Stimulated activated naive CD4-positive, alpha-beta T cell treated with Interleukin-2 at 50 U/mL for 16 hours (primary cell): ENCODE measurements at regions not wholly inside any gene's neighbourhood (a gene's known extent, or its start where the extent isn't known, plus 50 kb on each side); places are given as distances from the start of the nearest gene placed in this dataset.
"Not testable (repeated sequence)": the region's sequence is repeated elsewhere in the genome, so short reads cannot be mapped to it uniquely, and the experiment has no call there.

Source experiments
- DNase-seq: peaks from one replicate; lab custom pipeline; 2025; lab: John Stamatoyannopoulos, UW

GRCh38 chr14:71328183-71328582, 420.9 kb downstream of the PCNX1 start:
- DNase-seq, result no peak

DNA sequence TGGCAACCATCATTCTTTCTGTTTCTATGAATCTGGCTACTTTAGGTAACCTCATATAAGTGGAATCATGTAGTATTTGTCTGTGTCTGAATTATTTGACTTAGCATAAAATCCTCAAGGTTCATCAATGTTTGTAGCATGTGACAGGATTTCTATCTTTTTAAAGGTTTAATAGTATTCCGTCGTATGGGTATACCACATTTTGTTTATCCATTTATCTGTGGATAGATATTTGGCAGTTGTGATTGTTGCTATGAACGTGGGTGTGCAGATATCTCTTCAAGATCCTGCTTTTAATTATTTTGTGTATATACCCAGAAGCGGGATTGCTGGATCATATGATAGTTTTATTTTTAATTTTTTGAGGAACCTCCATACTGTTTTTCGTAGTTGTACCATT, 421.7 kb downstream of the PCNX1 start:
- no peak for DNase-seq

DNA sequence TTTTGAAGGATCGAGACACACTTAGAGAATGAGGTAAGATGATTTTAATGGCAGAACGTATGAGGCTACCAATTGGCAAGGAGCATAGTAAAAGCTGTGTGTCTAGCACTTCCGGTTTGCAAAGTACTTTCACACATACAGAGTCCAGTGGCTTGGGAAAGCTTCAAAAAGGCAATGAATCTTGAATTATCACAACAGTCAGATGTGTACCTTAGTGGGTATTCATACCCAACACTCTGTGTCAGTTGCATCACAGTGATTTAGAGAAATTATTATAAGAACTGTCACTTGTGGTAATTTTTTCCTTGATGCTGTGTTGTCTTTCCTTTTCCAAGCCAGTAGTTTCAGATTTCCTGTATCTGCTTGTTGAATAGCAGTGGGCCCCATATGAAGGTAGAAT, 424.1 kb downstream of the PCNX1 start:
- DNase-seq, result no peak

GRCh38 chr14:71332476-71332875, 425.2 kb downstream of the PCNX1 start:
- DNase-seq, result no peak

GRCh38 chr14:71333705-71334104, 426.4 kb downstream of the PCNX1 start:
- no peak for DNase-seq

DNA sequence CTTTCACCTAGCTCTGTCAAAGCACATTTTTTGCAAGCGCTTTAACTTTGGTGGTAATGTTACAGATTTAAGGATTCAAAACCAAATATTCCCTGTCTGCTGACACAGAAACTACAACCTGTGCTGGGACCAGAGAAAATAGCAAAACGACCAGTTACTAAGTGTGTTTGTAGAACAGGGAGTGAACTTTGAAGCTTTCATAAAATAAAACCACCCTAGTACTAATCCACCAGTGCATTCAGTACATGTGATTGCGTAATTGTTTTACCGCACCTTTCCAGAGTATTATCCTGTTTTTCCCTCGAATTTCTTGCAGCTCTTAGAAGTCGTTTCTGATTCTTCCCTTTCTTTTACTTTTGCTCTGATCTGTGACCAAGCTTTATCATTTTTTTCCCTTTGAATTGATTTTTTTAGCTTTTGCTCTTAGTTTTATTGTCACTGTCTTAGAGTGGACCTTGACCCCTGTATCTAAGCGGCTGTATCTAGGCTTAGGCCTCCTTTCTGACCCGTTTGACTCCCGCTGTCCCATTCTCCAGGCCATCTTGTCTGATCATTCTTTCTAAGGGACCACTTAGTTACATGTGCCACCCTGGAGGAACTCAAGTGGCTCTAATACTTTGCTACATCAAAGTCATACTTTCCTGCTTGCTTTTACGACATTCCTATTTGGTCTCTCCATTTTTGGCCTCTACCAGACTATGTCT, 429.4 kb downstream of the PCNX1 start:
- no peak for DNase-seq

- DNase-seq, result no peak
Measured at GRCh38 chr14:71338153-71338552, 430.9 kb downstream of the PCNX1 start.

GRCh38 chr14:71339650-71340415, 432.6 kb downstream of the PCNX1 start:
- no peak for DNase-seq

DNA sequence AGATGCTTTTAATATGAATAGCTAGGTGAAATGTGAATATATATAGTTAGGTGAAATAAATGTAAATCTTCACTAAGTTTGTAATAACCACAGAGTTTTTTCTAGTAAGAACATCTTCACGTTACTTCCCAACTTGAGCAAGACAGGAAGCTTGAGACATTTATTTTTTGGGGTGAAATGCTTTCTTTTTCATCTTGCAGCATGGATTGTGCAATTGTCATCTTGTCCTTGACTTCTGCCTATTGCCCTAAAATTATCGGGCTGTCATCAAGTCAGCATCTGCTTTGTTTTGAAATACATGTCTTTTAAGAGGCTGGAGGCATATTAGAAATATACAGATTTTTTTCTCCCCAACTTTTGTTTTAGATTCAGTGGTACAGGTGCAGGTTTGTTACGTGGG, 433.9 kb downstream of the PCNX1 start:
- DNase-seq, result no peak

GRCh38 chr14:71343724-71344123, 436.5 kb downstream of the PCNX1 start:
- no peak for DNase-seq

DNA sequence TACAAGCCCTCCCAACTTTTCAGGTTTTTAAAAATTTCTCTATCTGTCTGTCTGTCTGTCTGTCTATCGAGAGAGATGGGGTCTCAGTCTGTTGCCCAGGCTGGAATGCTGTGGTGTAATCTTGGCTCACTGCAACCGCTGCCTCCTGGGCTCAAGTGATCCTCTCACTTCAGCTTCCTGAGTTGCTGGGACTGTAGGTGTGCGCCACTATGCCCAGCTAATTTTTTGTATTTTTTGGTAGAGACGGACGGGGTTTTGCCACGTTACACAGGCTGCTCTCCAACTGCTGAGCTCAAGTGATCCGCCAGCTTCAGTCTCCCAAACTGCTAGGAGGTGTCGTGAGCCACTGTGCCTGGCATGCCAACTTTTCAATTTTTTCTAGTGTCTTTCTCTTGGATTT, 437.2 kb downstream of the PCNX1 start:
- no peak for DNase-seq

GRCh38 chr14:71346685-71347084, 439.4 kb downstream of the PCNX1 start:
- DNase-seq, result no peak

GRCh38 chr14:71348394-71348793, 441.1 kb downstream of the PCNX1 start:
- no peak for DNase-seq

DNA sequence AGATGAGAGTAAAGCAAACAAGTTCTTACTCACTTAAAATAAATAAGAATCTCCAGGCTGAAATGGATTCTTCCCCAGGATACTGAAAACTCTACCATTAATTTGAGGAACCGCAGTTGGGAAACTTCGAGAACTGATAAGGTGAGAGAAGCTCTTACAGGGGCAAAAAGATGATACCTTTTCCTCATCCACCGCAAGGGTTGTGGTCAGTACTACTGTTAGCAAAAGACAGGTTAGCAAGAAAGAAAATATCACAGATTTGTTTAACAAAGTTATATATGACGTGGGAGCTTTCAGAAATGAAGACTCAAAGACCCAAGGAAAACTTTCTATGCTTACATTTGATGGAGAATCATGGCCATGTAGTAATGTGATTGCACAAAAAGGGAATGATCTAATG, 441.6 kb downstream of the PCNX1 start:
- no peak for DNase-seq

- DNase-seq, result no peak
Measured at GRCh38 chr14:71354142-71354541, 446.9 kb downstream of the PCNX1 start.

DNA sequence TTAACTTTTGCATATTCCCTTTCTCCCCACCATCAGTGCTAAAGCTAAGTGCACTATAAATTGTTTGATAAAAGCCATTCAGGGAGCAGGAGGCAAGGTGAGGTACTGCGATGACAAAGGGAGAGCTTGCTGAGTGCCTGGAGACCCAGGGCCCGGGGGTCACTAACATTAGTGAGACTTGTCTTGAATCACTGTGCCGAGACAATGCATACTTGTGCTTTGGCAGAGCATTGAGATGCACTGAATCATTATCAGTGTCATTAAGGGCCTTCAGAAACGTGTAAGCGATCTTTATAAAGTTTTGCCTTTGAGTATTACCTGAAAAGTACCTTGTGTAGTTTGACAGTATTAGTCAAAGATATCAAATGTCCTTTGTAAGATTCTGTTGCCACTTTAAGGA, 447.5 kb downstream of the PCNX1 start:
- no peak for DNase-seq

DNA sequence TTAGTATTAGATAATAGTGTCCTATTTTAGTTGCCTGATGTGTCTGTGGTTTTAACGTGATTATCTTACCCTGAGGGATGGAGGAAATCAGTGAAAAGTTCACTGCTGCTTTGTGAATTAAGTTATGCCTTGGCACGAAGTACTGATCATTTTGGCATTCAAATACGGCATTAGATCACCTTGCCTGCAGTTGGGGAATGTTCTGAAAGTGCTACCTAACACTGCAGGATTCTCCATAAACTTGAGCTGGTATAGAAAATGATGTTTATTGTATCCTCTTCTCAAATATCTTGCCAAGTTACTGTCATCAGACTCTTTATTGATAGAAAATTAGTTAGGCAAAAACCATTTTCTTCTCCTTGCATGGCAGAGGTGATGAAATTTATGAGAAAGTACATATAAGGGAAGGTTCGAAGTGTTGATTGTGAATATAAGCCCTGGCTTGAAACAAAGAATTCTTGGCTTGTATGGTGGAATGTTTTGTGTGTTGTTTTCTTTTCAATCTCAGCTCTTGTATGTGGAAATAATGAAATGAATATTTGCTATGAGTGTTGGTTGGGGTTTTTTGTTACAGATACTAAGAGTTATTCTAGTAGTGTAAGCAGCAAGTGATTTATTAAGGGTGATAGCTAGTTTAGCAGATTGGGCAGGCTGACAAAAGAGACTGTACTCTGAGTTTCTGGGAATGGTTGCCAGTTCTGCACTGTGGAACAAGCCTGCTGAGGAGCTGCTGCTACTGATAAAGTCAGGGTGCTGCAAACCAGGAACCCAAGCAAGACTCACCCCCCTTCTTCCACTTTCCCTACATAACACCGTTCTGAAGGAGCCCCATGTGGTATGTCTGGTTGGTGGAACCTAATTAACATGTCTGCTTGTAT, 448.3 kb downstream of the PCNX1 start:
- no peak for DNase-seq

DNA sequence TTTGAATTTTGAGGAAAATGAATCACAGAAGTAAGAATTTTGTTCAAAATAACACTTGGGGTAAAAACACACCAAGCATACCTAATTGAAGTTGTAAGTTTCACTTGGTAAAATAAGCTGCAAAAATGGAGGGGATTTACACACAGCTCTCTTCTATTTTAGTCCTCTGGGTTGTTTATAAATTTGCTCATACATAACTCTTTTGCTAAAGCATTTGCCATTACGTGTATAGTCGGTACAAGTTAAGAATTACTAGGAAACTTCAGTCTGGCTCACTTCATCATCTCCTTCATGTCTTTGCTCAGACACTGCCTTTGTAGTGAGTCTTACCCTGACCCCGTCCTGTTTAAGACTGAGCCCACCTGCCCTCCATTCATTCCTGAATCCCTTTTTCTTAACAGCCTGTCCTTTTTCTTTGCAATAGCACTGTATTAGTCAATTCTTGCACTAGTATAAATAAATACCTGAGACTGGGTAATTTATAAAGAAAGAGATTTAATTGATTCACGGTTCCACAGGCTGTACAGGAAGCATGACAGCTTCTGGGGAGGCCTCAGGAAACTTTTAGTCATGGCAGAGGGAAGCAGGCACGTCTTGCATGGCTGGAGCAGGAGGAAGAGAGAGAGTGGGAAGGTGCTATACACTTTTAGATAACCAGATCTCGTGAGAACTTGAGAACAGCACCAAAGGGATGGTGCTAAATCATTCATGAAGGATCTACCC, 451.1 kb downstream of the PCNX1 start:
- no peak for DNase-seq

GRCh38 chr14:71358932-71359421, 451.7 kb downstream of the PCNX1 start:
- DNase-seq, result not testable (repeated sequence)

DNA sequence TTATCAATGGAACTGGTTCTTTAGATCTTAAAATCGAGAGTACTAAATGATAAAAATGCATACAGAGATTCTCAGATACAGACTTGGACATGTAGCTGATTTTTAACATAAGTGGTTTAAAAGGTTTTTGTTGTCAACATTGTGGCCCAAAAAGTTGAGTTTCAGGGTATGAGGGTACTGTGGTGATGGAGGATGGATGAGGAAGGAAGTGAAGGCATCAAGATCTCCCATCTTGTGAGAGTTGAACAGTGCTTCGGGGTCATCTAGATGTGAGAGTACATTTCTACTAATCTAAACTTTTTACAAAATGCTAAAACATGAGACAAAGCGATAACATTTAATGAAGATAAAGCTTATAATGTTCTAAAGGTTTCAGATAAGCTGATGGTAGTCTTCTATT, 452.6 kb downstream of the PCNX1 start:
- no peak for DNase-seq

DNA sequence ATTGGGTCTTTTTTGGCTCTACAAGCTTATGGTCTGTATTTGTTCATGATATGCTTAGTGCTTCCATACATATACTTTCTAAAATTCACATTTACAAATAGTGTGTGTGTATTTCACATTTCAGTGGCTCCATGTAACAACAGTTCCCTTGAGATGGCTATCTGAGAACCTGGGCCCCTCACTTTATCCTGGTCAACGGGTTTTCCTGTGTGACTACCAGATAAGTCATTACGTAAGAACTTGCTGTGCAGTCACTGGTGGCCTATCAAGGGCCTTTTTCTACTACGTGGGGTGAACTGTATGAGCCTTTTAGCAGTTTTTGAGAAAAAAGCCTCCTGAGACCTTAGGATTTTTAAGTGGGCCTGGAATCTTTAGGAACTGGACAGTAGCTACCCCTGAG, 454.1 kb downstream of the PCNX1 start:
- DNase-seq, result no peak

DNA sequence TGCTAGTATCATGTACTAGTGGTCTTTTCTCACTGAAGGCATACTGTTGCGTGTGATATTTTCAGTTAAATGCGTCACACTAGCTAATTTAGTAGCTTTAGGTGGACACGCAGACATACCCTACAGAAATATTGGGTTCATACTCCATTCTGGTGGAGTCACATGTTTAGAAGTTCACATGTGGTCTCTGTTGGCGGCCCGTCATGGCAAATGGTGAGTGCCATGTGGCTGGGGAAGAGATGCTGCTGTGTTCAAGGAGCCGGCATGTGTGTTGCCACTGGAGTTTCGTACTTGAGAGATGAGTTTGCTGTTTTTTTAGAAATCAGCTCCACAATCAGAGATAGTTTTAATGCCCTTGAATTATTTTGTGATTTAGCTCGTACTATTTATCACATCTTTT, 454.6 kb downstream of the PCNX1 start:
- no peak for DNase-seq
